ENCODE measurements at regions not wholly inside any gene's neighbourhood (a gene's known extent, or its start where the extent isn't known, plus 50 kb on each side); places are given as distances from the start of the nearest gene placed in this dataset.
"Not testable (repeated sequence)": the region's sequence is repeated elsewhere in the genome, so short reads cannot be mapped to it uniquely, and the experiment has no call there.

DNA sequence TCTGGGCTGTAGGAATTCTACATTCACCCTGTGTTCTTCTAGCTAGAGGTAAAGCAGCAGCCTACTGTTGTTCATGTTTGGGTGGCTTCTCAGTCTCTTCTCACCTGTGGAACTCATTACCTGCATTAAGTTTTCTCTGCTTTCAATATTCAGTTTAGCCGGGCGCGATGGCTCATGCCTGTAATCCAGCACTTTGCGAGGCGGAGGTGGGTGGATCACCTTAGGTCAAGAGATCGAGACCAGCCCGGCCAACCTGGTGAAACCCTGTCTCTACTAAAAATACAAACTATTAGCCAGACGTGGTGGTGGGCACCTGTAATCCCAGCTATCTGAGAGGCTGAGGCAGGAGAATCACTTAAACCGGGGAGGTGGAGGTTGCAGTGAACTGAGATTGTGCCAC, 139.8 kb upstream of the UBE2E3 start:
- no peak for DNase-seq (ENCODE audit: extremely low read depth, low read depth, low spot score)

DNA sequence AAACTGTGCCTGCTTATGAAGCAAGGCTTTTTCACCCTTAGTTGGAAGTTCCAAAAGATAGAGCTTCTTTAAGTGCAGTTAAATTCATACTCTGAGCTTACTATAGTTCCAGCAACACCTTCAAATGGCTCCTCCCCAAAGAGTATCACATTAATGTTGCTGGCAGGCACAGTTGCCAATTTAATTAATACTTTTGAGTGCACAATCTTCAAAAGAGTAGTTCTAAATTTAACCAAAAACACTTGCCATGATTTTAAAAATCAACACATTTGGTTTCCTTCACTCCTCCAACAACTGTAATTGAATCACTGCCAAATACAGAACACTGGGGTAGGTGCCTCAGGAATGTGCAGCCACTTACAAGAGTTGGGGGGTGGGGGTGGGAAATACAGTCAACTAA, 150.6 kb upstream of the UBE2E3 start:
- no peak for DNase-seq (ENCODE audit: extremely low read depth, low read depth, low spot score)

DNA sequence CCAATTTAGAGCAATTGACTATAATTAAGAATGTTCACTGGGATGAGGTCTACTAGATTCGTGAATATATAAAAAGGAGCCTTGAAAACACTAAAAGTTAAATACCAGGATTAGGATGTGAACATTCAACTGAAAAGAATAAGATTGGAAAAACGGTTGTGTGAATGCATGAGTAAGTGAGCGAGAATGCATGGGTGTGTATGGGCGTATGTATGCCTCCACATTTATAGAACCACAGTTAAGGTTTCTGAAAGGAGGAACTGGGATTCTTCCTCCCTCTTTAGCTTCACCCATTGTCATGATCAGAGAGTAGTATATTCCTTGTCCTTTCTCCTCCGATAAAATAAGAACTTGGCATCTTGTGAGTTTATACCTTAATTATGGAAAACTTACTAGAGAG, 151.1 kb upstream of the UBE2E3 start:
- DNase-seq (ENCODE audit: extremely low read depth, low read depth, low spot score): no peak

DNA sequence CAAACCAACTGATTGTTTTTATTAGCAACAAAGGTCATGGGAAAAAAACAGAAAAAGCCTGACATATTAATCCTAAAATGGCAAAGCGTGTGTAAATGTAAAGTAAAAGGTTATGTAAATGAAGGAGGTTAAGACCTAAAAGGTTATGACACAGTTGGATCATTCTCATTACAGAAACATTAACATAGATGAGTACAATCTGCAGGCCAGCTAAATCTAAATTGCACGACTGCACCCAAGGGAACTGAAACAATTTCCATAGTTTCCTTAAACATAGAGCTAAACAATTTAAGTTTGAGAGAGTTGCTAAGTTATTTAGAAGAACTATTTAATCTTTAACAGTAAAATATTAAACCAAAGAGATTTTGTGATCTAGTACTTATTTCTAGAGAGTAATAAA, 151.6 kb upstream of the UBE2E3 start:
- DNase-seq (ENCODE audit: extremely low read depth, low read depth, low spot score): no peak

DNA sequence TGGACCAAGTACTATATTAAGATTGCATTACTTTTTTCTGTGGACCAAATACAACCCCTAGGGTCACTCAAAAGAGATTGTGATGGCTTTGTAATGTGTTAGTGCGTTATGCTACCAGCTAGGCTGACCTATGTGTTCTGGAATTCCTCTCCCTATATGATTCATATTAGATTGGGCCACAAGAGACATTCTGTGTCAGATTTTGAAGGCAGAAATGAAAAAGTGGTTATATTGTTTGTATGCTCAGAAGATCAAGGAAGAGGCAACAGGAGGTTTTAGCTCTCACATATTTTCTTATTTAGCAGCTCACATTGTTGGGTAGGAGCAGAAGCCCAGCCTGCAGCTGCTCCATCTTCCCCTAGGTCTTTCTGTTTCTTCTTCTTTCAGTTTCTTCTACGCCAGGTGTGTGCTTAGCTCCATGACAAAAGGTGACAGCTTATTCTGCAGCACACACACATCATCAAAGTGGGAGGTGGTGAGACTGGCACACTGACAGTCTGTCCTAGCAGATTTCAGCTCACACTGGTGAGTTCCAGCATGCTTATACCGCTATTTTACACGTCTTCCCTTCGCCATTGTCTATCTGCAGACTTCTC, 156.8 kb upstream of the UBE2E3 start:
- DNase-seq (ENCODE audit: extremely low read depth, low read depth, low spot score): no peak

DNA sequence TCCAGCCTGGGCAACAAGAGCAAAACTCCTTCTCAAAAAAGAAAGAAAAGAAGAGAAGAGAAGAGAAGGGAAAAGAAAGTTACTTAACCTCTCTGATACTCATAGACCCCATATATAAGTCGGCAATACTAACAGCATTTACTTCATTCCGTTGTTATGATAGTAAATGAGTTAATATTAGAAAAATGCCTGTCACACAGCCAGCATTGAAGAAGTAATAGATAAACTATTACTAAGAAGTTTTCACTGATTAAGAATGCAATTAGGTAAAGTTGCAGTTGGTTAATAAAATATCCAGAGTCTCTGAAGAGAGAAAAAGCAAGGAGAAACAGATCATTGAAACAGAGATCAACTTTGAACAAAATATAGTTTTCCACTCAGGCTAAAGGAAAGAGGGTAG, 161.3 kb upstream of the UBE2E3 start:
- no peak for DNase-seq (ENCODE audit: extremely low read depth, low read depth, low spot score)

DNA sequence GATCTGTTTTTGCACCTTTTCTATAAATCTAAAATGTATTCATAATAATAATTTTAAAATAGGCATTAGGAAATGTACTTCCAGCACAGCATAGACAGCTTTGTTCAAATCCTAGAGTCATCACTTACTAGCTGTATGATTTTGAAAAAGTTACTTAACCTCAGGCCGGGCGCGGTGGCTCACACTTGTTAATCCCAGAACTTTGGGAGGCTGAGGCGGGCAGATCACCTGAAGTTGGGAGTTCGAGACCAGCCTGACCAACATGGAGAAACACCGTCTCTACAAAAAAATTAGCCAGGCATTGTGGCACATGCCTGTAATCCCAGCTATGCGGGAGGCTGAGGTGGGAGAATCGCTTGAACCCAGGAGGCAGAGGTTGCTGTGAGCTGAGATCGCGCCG, 161.7 kb upstream of the UBE2E3 start:
- DNase-seq (ENCODE audit: extremely low read depth, low read depth, low spot score): not testable (repeated sequence)

DNA sequence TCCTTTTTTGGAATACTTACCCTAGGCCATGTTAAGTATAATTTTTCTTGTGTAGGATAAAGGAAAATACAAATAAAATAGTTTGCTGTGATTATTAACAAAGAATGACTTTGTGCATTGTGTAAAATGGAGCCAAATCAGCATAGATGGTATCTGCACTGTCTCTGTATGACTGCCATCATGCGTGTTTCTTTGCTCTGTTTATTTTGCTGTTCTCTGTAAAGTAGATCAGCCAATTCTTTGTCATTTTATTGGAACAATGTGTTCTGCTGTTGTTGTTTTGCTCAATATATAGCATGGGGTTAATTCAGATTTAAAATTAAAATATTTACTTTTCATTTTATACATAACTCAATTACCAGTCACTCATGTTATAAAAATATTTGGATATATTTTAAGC, 181.3 kb upstream of the UBE2E3 start:
- DNase-seq (ENCODE audit: extremely low read depth, low read depth, low spot score): no peak

DNA sequence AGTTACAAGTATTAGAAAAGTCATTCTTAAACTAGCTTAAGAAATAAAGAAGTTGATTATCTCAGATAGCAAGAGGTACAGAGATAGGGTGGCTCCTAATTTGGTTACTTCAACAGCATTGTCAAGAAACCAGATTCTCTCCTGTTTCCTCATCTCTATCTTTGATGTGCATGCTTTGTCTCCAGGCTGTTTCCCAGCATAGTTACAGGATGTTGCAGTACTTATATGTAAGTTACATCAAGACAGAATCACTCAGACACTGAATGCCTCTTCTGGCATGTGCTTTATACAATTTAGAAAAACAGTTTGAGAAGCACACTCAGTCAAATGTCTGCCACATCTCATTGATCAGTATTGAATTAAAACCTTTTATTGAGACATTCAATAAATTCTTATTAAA, 189.5 kb upstream of the UBE2E3 start:
- DNase-seq (ENCODE audit: extremely low read depth, low read depth, low spot score): no peak

DNA sequence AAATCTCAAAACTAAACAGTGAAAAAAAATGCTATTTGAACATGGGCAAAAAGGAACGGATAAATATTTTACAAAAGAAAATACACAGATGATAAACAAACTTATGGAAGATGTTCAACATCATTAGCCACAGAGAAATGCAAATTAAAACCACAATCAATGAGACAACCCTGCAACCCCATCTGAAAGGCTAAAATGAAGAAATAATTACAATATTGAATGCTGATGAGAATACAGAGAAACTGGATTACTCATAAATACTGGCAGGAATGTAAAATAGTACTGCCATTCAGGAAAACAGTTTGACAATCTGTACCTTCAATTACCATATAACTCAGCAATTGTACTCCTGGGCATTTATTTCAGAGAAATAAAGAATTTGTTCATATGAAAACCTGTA, 193.1 kb upstream of the UBE2E3 start:
- no peak for DNase-seq (ENCODE audit: extremely low read depth, low read depth, low spot score)

DNA sequence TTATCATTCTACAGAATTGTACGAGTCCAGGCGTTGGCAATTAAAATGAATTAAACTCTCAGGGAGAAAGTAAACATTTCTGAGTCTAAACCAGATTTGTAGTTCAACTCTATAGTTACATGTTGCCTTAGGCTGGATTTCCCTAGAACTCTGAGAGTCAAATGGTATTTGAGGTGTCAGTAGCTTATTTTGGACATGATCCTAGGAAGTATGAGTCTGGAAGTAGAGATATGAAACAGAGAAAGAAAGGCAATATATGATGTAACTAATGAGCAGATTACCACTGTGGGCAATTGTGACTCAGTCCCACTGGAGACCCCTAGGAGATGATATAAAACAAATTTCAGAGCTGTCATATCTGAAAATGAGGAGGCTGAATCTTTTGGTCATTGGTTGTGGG, 199.1 kb upstream of the UBE2E3 start:
- no peak for DNase-seq (ENCODE audit: extremely low read depth, low read depth, low spot score)

DNA sequence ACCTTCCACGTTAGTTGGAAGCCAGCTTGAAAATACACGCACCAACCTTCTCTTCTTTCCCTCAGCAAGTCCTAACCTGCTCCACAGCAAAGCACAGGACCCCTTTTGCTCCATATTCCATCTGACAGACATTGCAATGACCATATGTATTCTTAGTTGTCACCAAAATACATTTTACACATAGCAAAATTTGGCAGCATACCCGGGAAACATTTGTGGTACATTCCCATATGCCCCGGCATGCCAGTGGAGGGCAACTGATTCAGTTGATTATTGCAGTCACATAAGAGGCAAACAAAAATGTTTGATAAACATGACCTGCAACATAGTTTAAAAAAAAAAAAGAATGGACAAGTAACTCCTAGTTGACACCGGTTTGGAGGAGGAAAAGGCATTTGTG, 202.1 kb upstream of the UBE2E3 start:
- no peak for DNase-seq (ENCODE audit: extremely low read depth, low read depth, low spot score)

DNA sequence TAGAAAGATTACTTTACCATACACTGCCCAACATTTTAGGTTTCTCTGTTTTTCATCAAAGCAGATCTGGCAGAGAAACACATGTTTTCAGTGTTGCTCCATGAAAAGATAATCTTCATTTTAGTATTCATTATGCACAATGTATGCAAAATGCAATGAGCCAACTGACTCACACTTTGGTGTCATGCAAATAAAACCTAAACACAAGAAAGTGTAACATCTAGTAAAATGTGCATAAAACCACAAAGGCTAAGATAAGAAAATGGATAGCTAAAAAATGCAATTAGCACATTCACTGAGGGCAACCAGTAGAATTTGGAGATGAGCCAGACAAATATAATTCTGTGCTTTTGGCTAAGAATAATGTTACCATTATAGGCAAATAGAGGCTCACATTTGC, 203.5 kb upstream of the UBE2E3 start:
- DNase-seq (ENCODE audit: extremely low read depth, low read depth, low spot score): no peak

DNA sequence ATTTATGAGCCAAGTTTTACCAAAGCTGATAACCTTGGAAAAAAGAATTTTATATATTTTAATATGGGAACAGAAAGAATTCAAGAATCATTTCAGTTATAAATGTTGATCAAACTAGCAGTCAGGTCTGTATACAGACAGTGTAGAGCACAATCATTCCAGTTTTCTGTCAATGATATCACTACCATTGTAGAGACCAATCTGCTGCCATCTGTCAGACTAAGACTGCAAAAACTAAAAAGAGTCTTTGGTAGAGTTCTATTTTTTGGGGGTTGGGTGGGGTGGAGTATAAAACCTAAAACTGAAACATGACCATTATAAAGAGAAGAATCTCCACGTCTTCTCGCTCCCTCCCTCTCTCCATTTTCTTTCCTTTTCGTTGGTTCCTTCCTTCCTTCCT, 204.7 kb upstream of the UBE2E3 start:
- no peak for DNase-seq (ENCODE audit: extremely low read depth, low read depth, low spot score)

DNA sequence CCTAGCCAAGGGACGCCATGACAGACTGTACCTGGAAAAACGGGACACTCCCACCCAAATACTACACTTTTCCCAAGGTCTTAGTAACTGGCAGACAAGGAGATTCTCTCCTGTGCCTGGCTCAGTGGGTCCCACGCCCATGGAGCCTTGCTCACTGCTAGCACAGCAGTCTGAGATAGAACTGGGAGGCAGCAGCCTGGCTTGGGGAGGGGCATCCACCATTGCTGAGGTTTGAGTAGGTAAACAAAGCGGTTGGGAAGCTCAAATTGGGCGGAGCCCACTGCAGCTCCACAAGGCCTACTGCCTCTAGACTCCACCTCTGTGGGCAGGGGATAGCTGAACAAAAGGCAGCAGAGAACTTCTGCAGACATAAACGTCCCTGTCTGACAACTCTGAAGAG, 215.1 kb upstream of the UBE2E3 start:
- DNase-seq (ENCODE audit: extremely low read depth, low read depth, low spot score): not testable (repeated sequence)

DNA sequence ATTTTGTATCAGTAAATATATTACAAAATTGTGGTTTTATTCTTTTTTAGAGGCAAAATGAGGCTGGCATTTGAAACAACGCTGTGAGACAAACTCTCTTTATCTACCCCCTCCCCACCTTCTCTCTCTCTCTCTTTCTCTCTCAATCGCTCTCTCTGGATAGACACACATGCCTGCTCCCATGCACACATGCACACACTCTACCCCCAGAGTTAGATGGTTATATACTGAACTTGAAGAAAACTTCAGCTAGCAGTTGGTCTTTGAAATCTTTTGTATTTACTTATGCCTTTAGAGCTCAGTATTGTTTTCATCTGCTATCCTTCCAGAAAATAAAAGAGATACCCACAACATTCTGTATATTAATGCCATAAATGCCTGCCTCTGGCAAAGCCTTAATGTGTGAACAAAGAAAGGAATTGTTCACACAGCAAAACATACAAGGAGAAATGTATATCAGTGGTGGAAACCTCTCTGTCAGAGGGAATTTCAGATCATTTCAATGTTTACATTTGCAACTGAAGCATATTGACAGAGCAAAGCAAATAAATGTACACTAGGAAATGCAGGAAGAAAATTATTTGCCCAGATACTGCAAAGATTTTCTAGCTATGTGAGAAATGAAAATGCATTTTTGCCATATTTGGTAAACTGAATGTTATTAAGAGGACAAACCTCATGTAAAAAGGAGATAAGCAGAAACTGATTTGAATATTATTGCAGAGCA, 217.0 kb upstream of the UBE2E3 start:
- no peak for DNase-seq (ENCODE audit: extremely low read depth, low read depth, low spot score)

DNA sequence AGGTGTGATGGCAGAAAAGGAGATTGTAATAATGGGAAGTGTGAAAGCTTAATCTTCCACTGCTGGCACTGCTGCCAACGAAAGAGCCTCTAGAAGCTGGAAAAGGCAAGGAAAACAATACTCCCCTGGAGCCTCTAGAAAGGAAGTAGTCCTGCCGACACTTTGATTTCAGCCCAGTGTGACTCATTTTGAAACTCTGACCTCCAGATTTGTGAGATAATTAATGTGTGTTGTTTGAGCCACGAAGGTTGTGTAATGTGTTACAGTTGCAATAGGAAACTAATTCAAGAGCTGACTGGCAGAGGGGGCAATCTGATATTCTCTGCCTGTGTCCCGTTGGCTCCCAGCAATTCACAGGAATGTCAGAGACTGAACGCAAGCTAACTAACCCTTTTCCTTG, 219.2 kb upstream of the UBE2E3 start:
- DNase-seq (ENCODE audit: extremely low read depth, low read depth, low spot score): peak; percentile 50

DNA sequence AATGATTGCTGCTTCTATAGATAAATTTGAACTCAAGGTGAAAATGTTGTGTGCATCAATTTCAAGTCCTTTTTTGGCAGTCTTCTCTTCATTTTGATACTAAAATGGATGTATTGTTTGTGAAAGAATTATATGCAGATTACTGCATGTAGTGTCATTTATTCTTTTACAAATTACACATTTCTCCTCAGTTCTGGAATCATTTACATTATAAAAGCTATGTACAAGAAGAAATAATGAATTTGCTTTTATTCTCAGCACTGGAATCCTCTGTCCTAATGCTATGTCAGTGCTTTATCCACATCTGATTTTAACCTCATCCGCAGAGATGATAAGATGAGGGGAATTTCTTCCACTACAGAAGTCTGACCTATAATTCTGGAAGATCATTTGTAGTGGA, 220.8 kb upstream of the UBE2E3 start:
- DNase-seq (ENCODE audit: extremely low read depth, low read depth, low spot score): no peak

DNA sequence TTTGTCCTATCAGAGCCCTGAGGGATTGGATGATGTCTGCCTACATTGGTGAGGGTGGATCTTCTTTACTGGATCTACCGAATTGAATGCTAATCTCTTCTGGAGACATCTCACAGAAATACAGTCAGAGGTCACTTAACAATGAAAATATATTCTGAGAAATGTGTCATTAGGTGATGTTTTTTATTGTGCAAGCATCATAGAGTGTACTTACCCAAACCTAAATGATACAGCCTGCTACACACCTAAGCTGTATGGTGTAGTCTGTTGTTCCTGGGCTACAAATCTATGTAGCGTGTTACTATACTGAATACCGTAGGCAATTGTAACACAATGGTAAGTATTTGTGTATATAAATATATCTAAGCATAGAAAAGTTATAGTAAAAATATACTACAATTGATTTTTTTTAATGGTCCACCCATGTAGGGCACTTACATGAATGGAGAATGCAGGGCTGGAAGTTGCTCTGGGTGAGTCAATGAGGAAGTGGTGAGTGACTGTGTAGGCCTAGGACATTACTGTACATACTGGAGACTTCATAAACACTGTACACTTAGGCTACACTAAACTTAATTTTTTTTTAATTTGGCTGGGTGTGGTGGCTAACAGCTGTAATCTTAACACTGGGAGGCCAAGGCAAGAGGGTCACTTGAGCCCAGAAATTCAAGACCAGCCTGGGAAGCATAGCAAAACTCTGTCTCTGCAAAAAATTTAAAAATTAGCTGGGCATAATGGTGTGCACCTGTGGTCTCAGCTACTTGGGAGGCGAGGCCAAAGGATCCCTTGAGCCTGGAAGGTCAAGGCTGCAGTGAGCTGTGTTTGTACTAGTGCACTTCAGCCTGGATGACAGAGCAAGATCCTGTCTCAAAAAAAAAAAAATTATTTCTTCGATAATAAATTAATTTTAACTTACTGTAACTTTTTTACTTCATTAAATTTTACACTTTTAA, 226.3 kb upstream of the UBE2E3 start:
- no peak for DNase-seq (ENCODE audit: extremely low read depth, low read depth, low spot score)

DNA sequence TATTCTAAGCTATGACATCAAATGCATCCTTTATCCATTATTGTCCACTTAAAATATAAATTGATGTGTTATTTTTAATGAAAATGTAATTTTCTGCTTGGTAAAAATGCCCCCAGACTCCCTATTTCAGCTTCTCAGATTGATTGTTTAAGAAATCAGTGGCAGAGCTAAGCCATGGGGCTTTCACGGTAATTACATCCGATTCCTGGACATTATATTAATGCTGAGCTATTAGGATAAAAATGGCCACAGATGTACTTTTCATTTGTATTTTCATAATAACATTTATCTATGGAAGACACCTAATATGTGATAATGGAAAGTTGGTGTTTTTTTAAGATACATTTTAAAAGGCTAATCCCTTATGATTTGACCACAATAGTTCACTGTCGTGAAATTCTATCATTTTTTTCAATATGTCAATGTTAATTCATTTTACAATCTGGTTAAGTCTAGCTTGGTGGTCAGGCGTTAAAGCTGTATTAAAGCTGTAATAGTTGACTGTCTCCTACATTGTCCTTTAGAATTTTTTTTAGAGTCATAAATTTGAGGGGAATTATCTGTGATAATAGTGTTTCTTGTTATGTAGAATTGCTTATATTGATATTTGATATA, 229.0 kb upstream of the UBE2E3 start:
- no peak for DNase-seq (ENCODE audit: extremely low read depth, low read depth, low spot score)

DNA sequence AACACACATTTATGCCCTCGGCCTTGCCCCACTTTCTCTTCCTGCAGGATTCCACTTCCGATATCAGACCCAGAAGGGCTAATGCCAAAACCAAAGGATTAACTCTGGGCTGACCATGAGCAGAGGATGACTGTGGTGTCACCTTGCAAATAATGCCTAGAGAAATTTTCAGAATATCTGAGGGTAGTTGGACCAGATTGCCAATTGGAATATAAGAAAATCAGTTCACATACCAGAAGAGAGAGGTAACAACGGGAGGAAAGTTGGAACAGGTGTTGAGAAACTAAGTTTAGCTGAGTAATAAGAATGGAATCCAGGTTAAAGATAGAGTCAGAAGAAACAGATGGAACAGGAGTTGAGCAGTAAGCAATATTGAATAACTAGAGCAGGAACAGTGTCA, 232.7 kb upstream of the UBE2E3 start:
- DNase-seq (ENCODE audit: extremely low read depth, low read depth, low spot score): no peak
